Hippocampal formation (tissue), 2 donors: ENCODE measurements at regions not wholly inside any gene's neighbourhood (a gene's known extent, or its start where the extent isn't known, plus 50 kb on each side); places are given as distances from the start of the nearest gene placed in this dataset.

ENCODE experiments used
- DNase-seq, 2 donors: peaks; one replicate each; lab custom pipeline; 2025; lab: John Stamatoyannopoulos, UW

DNA sequence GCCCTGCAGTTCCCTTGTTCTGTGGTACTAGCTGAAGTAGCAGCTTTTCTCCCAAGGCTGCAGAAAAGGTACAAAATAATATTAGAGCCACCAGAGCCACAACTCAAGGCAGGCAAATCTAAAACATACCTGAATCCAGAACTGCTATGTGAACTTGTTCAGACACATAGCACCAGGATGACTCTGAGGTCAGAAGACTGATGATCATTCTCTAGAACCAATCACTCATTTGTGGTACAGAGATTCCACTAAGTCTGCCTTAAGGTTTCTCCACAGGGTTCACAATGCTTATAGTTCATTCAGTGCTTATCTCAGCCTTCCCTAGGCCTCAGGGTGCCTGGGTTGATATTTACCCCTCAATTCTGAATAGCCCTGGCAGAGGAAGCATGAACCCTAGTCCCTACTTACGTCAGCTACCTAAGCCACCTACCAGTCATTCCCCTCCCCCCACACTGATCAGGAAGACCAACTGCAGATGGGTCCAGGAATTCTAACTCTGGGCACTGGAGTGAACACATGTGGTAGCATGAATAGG, 140.9 kb upstream of the MOCS1 start:
- no peak for DNase-seq

GRCh38 chr6:40074306-40075055, 140.2 kb upstream of the MOCS1 start:
- DNase-seq = no peak

DNA sequence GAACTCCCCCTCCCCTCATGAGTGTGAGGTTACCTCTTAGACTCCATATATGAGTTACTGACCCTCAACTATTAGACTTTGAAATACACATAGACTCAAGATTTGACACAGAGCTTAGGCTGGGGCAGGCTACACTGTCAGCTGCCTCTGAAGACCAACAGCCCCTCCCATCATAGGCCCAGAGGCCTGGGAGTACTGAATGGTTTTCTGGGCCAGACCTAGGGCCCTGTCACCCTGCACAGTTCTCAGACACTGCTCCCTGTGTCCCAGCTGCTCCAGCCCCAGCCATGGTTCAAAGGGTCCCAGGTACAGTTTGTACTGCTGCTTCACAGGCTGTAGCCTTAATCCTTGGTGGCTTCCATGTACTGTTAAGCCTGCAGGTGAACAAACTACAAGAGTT, 132.1 kb upstream of the MOCS1 start:
- no peak for DNase-seq

- no peak for DNase-seq
Observed at GRCh38 chr6:40056865-40057264, 122.6 kb upstream of the MOCS1 start.

DNA sequence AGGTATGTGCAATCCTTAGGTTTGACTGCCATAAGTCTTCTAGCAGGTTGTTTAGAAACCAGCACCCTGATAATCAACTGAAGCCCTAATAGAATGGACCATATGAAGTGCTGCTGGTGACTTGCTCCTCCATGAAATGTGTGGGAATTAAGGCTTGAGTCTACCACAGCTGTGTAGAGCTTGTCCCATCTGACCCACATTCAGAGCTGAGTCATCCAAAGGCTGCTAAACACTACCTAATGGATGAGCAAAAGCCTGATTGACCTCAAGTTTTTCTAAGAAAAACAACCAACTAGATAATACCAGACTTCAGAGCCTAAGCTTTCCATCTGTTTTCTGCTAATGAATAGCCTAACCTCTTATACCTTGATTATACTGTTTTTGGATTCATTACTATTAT, 120.3 kb upstream of the MOCS1 start:
- DNase-seq = no peak

DNA sequence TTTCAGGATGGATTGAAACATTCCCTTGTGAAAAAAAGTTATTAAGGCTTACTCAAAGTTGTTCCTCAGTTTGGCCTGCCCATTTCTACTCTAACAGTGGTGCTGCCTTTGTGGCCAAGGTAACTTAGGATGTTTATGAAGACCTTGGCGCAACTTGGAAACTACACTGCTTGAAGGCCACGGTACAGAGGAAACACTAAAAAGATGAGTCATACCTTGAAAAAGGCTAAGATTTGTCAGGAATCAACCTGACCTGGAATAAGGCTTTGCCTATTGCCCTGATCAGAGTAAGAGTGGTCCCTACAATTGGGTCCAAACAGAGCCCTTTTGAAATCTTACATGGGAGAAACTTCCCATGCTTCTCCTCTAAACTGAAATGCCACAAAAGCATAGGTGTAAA, 119.9 kb upstream of the MOCS1 start:
- DNase-seq = no peak

- no peak for DNase-seq
Observed at GRCh38 chr6:40049128-40049527, 114.9 kb upstream of the MOCS1 start.

GRCh38 chr6:40044196-40044595, 109.9 kb upstream of the MOCS1 start:
- DNase-seq = no peak

- DNase-seq = no peak
Observed at GRCh38 chr6:40042232-40042631, 108.0 kb upstream of the MOCS1 start.

DNA sequence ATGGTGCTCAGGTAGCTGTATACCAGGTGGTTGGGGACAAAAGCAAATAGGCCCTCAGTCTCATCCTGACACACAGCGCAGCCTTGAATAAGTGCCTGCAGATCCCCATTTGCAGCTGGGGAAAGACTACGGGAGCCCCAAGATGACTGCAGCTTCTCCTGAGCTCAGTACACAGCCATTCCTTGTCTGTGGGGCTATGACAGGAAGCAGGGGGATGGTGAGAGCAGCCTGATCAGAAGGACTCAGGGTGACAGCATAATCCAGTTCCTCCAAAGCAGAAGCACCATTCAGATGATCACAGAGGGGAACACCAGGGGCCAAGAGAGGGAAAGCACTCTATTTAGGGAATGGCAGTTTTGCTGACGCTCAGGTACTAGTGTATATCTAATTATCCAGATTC, 104.8 kb upstream of the MOCS1 start:
- no peak for DNase-seq

DNA sequence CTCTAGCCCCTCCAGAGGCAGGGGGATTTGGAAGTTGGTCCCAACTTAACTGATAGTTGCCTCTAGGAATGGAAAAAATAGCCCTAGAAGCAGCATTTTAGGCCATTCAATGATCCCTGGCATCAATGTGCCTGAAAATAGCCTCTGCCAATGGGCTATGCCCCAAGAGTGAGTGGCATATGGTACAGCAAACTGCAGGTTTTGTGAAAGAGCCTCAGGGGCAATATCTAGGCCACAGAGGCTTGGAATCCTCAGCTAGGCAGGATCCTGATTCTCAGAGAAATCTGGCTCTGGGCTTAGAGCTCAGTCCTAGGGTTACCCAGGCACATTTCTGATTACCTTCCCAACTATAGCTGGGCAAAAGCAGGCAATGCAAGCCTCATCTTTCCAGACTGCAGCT, 104.4 kb upstream of the MOCS1 start:
- DNase-seq = no peak

DNA sequence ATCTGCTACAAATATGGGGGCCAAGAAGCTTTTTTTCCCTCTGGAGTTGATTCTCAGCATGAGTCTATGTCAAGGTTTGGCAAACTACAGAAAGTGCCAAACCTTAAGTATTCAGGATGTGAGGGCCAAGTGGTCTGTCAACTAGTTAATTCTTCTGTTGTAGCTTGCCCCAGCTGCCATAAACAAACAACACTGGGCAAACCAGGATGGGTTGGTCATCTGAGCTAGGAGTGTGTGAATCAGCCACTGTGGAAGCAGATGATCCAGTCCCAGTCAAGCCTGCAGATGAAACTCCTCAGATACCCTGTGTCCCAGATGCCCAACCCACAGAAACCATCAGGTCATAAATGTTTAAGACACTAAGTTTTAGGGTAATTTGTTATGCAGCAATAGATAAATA, 103.0 kb upstream of the MOCS1 start:
- no peak for DNase-seq

DNA sequence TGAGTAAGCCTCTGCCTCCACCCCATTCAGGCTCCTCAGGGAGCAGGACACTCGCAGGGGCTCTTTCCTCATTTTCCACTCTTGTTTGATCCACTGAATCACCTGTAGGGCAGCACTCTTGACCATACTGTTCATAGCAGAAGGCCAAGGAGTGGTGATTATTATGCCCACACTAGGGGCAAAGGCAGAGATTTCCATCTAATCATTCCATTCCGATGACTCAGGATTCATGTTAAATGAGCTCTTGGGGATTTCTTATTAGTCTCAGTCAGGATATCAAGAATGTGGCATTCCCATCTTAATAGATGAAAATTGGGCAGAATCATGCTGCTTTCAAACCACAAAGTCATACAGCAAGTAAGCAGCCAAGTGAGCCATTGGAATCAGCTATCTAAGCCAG, 101.9 kb upstream of the MOCS1 start:
- DNase-seq = no peak

DNA sequence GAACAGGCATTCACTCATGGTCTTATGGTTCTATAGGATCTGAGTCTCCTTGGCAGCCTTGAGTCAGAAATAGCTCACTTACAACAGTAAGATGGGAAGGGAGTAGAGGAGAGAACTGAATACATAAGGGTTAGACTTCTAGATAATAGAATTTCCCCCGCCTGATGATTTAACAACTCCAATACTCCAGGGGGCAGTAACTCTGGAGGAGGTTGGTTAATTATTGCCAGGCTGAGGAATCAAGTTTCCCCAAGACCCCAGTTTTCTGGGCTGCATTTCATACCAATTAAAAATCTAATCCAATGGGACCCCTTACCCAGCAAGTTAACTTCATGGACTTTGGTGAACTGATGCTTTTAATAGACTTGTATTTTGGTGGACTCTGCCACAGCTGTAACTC, 94.2 kb upstream of the MOCS1 start:
- no peak for DNase-seq

DNA sequence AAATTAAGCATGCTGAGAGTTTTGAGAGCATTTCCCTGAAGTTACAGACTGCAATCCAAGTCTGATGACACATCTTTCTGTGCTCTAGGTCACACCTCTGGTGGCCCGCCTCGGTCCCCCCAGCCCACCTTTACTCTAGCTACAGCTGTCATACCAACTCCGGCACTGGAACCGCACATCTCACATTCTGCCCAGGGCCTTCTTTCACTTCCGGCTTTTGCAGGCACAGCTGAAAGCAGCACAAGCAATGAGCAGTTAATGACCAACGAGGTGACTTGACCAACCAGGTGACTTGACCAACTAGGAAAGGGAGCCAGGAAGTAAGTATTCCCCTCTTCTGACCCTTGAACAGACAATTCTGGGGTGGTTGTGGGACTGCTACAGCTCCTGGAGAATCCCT, 88.6 kb upstream of the MOCS1 start:
- no peak for DNase-seq

DNA sequence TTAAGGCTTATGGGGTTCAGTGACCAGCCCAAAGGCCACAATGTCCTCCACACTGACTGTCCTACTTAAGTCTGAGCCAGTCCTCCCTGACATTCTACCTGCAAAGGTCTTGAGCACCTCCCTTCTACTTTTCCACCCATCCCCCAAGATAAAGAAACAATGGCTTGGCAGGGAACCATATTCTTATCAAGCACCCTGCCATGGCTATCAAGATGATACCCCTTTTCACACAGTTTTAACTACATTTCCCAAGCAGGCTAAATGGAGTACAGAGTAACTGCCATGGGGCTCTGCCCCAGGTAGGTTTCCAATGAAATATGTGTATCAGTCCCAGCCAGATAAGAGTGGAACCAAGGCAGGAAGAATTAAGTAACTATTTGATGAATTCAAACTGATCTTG, 85.9 kb upstream of the MOCS1 start:
- DNase-seq = no peak

GRCh38 chr6:40015530-40015929, 81.3 kb upstream of the MOCS1 start:
- DNase-seq = no peak

DNA sequence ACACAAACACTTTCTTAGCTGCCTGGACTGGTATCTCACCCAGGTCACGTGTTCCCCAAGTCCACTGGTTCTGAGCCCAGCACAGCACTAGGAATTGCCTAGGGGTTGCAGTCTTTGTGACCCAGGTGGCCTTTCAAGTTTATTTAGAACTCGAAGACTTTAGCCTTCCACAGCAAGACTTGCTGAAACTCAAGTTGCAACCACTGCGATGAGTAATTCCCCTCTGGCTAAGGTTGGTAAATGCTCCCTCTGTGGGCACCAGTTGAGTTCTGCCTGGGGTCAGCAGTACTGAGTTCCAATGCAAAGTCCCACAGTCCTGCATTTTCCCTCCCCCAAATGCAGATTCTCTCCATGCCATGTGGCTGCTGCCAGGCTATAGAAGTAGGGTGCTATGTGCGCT, 77.6 kb upstream of the MOCS1 start:
- DNase-seq = no peak

- DNase-seq = no peak
Observed at GRCh38 chr6:40000964-40001515, 66.8 kb upstream of the MOCS1 start.

DNA sequence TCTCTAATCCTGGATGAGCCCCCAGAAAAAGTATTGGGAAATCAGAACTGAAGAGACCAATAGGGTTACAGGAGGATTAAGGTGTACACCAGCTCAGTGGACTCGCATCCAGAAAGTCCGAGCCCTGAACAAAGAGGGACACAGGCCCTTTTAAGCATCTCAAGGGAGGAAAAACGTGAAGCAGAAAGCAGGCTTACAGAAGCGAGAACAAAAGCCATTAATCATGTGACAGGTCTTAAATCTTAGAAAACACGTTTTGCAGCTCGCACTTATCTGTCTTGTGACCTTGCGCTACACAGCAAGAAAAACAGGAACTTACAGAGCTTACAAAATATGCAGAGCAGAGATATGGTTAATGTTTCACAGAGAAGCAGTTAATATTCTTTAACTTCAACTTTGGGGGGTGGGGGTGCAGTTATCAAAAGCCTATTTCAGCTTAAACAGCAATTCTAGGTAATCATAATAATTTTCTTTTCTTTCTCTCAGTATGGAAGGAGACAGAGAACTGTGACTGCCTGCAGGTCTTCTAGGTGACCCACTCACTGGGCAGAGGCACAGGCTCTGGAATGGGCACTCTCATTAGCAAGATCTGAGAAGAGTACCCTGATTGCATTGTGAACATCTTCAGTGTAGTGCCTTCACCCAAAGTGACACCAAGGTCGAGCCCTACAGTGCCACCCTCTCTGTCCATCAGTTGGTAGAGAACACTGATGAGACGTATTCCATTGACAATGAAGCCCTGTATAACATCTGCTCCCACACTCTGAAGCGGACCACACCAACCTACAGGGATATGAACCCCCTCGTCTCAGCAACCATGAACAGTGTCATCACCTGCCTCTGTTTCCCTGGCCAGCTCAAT, 65.0 kb upstream of the MOCS1 start:
- DNase-seq = no peak

GRCh38 chr6:39998126-39998525, 63.9 kb upstream of the MOCS1 start:
- DNase-seq = no peak

DNA sequence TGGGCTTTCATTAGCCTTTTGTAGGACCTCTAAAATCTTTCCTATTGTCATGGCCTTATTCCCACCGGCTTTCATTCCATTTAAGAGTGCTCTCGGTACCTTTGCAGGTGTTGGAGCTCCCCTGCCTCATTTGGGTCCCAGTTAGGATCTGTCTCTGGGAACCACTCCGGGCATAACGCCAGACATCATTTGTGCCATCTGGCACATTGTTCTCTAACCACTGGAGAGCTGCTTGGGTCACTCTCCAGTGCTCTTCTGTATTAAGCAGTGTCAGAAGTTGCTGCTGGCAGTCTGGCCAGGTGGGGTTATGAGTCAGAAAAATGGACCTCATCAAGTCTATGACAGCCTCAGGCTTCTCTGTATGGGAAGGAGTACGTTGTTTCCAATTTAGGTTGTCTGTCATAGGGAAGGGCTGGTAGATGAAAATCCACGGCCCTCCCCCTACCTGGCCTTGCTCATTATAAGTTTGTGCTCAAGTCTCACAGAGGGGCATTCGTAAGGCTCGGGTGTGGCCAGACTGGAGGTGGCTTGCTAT, 62.9 kb upstream of the MOCS1 start:
- DNase-seq = no peak

DNA sequence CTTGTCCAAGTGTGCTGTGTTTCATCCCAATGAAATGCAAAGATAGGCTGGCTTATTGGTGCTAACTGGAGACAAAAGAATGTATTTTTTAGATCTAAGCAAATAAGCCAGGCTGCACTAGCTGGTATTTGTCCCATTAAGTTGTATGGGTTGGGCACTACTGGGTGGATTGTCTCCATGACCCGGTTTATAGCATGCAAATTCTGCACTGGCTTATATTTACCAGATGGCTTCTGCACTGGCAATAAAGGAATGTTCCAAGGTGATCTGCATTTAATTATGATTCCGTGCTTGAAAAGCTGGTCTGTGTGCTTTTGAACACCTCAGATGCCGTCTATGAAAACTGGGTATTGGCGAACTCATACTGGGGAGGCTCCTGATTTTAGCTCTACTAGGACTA, 61.4 kb upstream of the MOCS1 start:
- DNase-seq = no peak
